Mesendoderm (in vitro differentiated cells): ENCODE measurements at regions not wholly inside any gene's neighbourhood (a gene's known extent, or its start where the extent isn't known, plus 50 kb on each side); places are given as distances from the start of the nearest gene placed in this dataset.

Source experiments
- DNase-seq: peaks from one replicate; pipeline ENCODE4 v3.0.0; 2013
- H2AK5ac ChIP-seq: 2 replicates; pipeline ENCODE4 v1.6.1; 2013; ENCODE audit warnings: low read length, inconsistent platforms
- H2BK120ac ChIP-seq: 2 replicates; pipeline ENCODE4 v1.6.1; 2013; ENCODE audit warnings: low read depth, mild to moderate bottlenecking, low read length, moderate library complexity, mixed read lengths
- H2BK15ac ChIP-seq: replicated peaks from 2 replicates; pipeline ENCODE4 v1.6.1; 2013; ENCODE audit warnings: low read depth, mild to moderate bottlenecking, moderate library complexity
- H2BK5ac ChIP-seq: 2 replicates; pipeline ENCODE4 v1.6.1; 2013; ENCODE audit warnings: low read length, inconsistent platforms
- H3K18ac ChIP-seq: 2 replicates; pipeline ENCODE4 v1.6.1; 2013; ENCODE audit warnings: mild to moderate bottlenecking, low read length, mixed read lengths
- H3K23ac ChIP-seq: one replicate; pipeline ENCODE4 v1.6.1; 2013; ENCODE audit warnings: low read length
- H3K27ac ChIP-seq: 2 replicates; pipeline ENCODE4 v1.5.1; 2013; ENCODE audit warnings: low read depth, mild to moderate bottlenecking, inconsistent platforms, low read length, moderate library complexity
- H3K27me3 ChIP-seq: 2 replicates; pipeline ENCODE4 v1.6.1; 2013; ENCODE audit warnings: low read length, control low read depth, mild to moderate bottlenecking, inconsistent platforms; ENCODE audit not compliant: insufficient read depth, poor library complexity
- H3K36me3 ChIP-seq: 2 replicates; pipeline ENCODE4 v1.6.1; 2013; ENCODE audit warnings: low read length, inconsistent platforms; ENCODE audit not compliant: control insufficient read depth, insufficient read depth
- H3K4ac ChIP-seq: one replicate; pipeline ENCODE4 v1.6.1; 2013; ENCODE audit warnings: low read depth, mild to moderate bottlenecking, low read length, moderate library complexity
- H3K4me1 ChIP-seq: 2 replicates; pipeline ENCODE4 v1.6.1; 2013; ENCODE audit warnings: low read depth, low read length, inconsistent platforms; ENCODE audit not compliant: control insufficient read depth
- H3K4me2 ChIP-seq: 2 replicates; pipeline ENCODE4 v1.6.1; 2013; ENCODE audit warnings: low read length
- H3K4me3 ChIP-seq: 2 replicates; pipeline ENCODE4 v1.5.1; 2013; ENCODE audit warnings: mild to moderate bottlenecking, low read length
- H3K56ac ChIP-seq: one replicate; pipeline ENCODE4 v1.6.1; 2013; ENCODE audit warnings: low read length
- H3K79me1 ChIP-seq: 2 replicates; pipeline ENCODE4 v1.6.1; 2013; ENCODE audit warnings: low read length, inconsistent platforms
- H3K79me2 ChIP-seq: 2 replicates; pipeline ENCODE4 v1.6.1; 2013; ENCODE audit warnings: mild to moderate bottlenecking, low read length; ENCODE audit not compliant: control insufficient read depth, insufficient read depth
- H3K9ac ChIP-seq: 2 replicates; pipeline ENCODE4 v1.6.1; 2013; ENCODE audit warnings: low read length, inconsistent platforms
- H4K5ac ChIP-seq: one replicate; pipeline ENCODE4 v1.6.1; 2013; ENCODE audit warnings: low read length
- H4K8ac ChIP-seq: one replicate; pipeline ENCODE4 v1.6.1; 2013; ENCODE audit warnings: low read depth, mild to moderate bottlenecking, control low read depth, low read length, moderate library complexity
- WGBS: extraction: QIAGEN DNeasy Blood & Tissue Kit; methylation state at CpG from one replicate; pipeline ENCODE4 v1.1.7; 2013; ENCODE audit warnings: low lambda C conversion rate, missing lambda C conversion rate; ENCODE audit not compliant: insufficient coverage; ENCODE audit errors: extremely low coverage; 5-methylcytosine and 5-hydroxymethylcytosine counted together

DNA sequence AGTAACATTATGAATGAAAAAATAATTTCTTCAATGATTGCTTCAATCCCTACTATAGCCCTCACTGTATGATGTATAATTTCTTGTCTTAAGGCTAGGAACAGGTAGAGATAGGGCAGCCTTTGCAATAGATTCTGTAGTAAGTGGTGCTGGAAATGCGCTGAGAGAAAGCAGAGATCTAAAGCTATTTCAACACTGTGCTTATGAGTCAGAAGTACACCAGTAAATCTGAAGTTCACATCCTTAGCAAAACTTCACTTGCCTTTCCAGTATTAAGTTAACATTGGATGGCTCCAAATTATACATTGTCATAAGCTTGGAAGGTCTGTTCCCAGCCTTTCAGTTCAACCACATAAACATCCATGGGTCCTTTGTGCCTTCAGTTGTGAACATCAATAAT, 178.2 kb upstream of the EPHA4 start:
- no peaks in the 10 kb centered on the region for H3K79me2 ChIP-seq
- H3K23ac ChIP-seq = no peak overlapping the region
- H2AK5ac ChIP-seq = no peak overlapping the region
- DNase-seq = no peak
- no peak overlapping the region for H3K4ac ChIP-seq
- no peak overlapping the region for H3K9ac ChIP-seq
- H2BK15ac ChIP-seq = no peak overlapping the region
- no peaks in the 10 kb centered on the region for H3K79me1 ChIP-seq
- H3K56ac ChIP-seq = no peak overlapping the region
- H2BK5ac ChIP-seq = no peak overlapping the region
- no CpG with 5 or more reads among the region's 1 CpG for WGBS
- H3K27me3 ChIP-seq = no peaks in the 10 kb centered on the region
- H4K5ac ChIP-seq = no peak overlapping the region
- H3K27ac ChIP-seq = no peak overlapping the region
- no peak overlapping the region for H3K18ac ChIP-seq
- no peaks in the 10 kb centered on the region for H3K4me1 ChIP-seq
- no peaks in the 10 kb centered on the region for H3K36me3 ChIP-seq
- H4K8ac ChIP-seq = no peak overlapping the region
- H2BK120ac ChIP-seq = no peak overlapping the region
- H3K4me2 ChIP-seq = no peak overlapping the region
- H3K4me3 ChIP-seq = no peak overlapping the region

DNA sequence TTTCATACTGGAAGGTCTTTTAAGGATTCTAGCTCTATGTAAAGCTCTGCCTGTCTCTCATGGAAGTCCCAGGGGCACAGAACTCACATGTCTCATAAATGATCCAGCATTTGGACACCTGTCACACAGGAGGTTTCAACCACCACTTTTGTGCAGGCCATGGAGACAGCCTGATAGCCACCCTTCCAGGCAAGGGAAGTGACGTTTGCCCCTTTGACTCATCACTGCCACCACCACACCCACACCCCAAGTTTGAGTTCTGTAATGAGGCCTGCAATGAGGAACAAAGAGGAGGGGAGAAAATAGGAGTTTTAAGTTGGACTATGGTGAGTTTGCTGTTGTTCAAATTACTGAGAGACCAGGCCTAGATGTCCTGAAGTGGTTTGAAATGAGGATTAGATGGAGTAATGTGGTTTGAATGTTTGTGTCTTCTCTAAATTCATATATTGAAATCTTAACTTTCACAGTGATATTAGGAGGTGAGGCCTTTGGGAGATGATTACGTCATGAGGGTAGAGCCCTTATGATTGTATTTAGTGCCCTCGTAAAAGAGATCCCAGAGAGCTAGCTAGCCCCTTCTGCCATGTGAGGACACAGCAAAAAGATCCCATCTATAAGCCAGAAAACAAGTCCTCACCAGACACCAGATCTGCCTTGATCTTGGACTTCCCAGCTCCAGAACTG, 175.3 kb upstream of the EPHA4 start:
- no peak overlapping the region for H4K8ac ChIP-seq
- WGBS = no CpG with 5 or more reads among the region's 3 CpGs
- no peaks in the 10 kb centered on the region for H3K79me1 ChIP-seq
- H3K56ac ChIP-seq = no peak overlapping the region
- no peak overlapping the region for H3K23ac ChIP-seq
- H2BK15ac ChIP-seq = no peak overlapping the region
- no peak overlapping the region for H3K4me2 ChIP-seq
- H2BK5ac ChIP-seq = no peak overlapping the region
- H3K27me3 ChIP-seq = no peaks in the 10 kb centered on the region
- no peak overlapping the region for H3K9ac ChIP-seq
- H3K4me1 ChIP-seq = no peaks in the 10 kb centered on the region
- DNase-seq = no peak
- H4K5ac ChIP-seq = no peak overlapping the region
- no peak overlapping the region for H2BK120ac ChIP-seq
- no peak overlapping the region for H3K27ac ChIP-seq
- peak overlapping the region; percentile 36 for H3K4ac ChIP-seq
- no peak overlapping the region for H3K18ac ChIP-seq
- no peak overlapping the region for H3K4me3 ChIP-seq
- H3K79me2 ChIP-seq = no peaks in the 10 kb centered on the region
- no peaks in the 10 kb centered on the region for H3K36me3 ChIP-seq
- no peak overlapping the region for H2AK5ac ChIP-seq

DNA sequence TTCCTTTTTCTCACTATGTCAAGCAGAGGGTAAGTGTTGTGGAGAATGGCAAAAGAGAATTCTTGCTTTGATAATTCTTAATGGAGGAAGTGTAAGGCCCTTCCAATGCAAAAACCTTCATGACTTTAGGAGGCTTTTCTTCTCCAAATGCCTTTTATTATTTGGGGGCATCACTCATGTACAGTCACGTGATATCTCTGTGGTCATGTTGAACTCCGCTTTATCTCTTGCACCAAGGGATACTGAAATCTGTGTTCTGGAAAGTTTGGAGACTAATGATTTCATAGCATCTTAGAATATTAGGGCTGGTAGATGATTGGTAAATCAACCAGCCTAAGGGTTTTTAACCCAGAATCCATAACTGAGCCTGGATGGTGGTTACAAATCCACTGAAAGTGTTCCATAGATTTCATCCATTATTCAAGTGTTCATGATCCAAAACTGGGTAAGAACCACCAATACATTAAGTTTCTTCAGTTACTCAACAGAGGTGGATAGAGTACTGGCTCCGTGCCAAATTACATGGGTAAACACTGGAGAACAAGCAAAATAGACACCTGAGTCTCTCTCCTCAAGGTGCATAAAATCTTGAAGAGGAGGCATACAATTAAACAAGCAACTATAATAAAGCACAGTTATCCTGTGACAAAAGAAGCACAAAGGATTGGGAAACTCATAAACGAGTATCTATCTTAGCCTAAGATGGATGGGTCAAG, 169.6 kb upstream of the EPHA4 start:
- no peak overlapping the region for H4K5ac ChIP-seq

DNA sequence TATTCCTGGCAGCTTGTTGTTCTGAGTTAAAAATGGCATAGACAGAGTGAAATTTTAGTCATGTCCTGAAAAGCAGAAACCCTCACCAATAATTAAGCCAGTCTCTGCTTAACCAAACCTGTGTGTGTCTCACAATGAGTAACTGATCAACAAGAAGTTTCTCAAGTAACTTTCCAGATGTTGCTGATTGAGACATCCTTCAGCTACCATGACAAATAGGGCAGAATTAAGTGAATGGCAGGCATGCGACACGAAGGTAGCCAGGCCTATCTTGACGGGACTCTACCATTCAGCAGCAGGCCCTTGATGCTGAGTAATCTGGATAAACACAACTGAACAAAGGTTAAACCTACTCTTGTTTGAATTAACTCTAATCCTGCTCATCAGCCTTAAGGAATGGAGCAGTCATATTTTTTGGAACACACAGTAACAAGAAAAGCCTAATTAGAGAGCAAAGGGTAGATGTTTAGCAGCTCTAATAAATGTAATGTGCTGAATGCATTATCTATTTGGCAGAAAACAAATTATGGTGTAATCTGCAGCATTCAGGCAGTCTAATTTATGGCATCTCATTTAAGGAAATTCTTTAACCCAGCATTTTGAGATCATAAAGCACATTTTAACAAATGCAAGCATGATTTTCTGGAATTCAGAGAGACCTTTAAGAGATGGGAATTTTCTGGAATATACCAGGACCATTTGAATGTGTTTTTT, 159.5 kb upstream of the EPHA4 start:
- H3K4ac ChIP-seq = no peak overlapping the region
- H3K79me1 ChIP-seq = no peaks in the 10 kb centered on the region
- no peak overlapping the region for H2BK120ac ChIP-seq
- no peak overlapping the region for H3K18ac ChIP-seq
- no peaks in the 10 kb centered on the region for H3K36me3 ChIP-seq
- H3K4me3 ChIP-seq = no peak overlapping the region
- H3K4me1 ChIP-seq = no peaks in the 10 kb centered on the region
- no peak overlapping the region for H3K27ac ChIP-seq
- no peaks in the 10 kb centered on the region for H3K27me3 ChIP-seq
- H4K5ac ChIP-seq = no peak overlapping the region
- H3K79me2 ChIP-seq = no peaks in the 10 kb centered on the region
- no peak overlapping the region for H3K9ac ChIP-seq
- DNase-seq = no peak
- no peak overlapping the region for H2AK5ac ChIP-seq
- no peak overlapping the region for H3K4me2 ChIP-seq
- H2BK15ac ChIP-seq = no peak overlapping the region
- H3K23ac ChIP-seq = no peak overlapping the region
- H3K56ac ChIP-seq = no peak overlapping the region
- no peak overlapping the region for H4K8ac ChIP-seq
- no peak overlapping the region for H2BK5ac ChIP-seq
- WGBS = no CpG with 5 or more reads among the region's 3 CpGs

More for the DNA sequence above, 169.6 kb upstream of the EPHA4 start:
- H2BK120ac ChIP-seq = no peak overlapping the region
- no peak overlapping the region for H3K23ac ChIP-seq
- H3K36me3 ChIP-seq = no peaks in the 10 kb centered on the region
- no peaks in the 10 kb centered on the region for H3K79me2 ChIP-seq
- H3K4me2 ChIP-seq = no peak overlapping the region
- no peak overlapping the region for H2AK5ac ChIP-seq
- no peak overlapping the region for H3K4me3 ChIP-seq
- no peak for DNase-seq
- H3K4ac ChIP-seq = no peak overlapping the region
- no peak overlapping the region for H4K8ac ChIP-seq
- no peak overlapping the region for H3K18ac ChIP-seq
- H3K9ac ChIP-seq = no peak overlapping the region
- H3K27ac ChIP-seq = no peak overlapping the region
- no peaks in the 10 kb centered on the region for H3K27me3 ChIP-seq
- WGBS = no CpG with 5 or more reads among the region's 4 CpGs
- no peaks in the 10 kb centered on the region for H3K4me1 ChIP-seq
- no peak overlapping the region for H3K56ac ChIP-seq
- H2BK5ac ChIP-seq = no peak overlapping the region
- no peaks in the 10 kb centered on the region for H3K79me1 ChIP-seq
- no peak overlapping the region for H2BK15ac ChIP-seq

DNA sequence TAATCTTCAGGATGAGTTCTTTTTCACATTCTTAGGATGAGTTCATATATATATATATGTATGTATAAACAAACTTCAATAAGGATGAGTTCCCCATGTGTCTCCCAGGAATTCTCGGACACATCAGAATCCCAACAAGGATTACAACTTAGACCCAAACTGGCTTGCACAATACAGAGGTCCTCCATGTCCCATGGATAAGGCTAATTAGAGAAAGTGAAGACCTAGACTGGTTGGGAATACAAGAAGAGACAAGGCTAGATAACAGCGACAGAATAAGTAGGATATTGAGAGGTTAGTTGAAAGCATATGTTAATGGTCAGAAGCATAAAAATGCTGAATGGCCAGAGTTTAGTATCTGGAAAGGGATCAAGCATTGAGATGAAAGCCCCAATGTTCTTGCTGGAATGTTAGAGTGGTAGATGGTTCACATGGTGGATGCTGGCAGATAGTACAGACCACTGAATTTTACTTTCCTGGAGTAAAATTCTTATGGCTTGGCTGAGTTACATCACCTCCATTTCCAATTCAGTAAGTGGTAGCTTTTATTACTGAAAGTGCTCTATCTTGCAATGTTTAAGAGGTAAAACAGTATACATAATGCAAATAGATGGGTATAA, 154.9 kb upstream of the EPHA4 start:
- Histone ChIP-seq H3K4ac (no peak overlapping the region), H3K27me3 (no peaks in the 10 kb centered on the region), H2BK5ac (no peak overlapping the region), H4K8ac (no peak overlapping the region), H3K79me1 (no peaks in the 10 kb centered on the region), H2BK120ac (no peak overlapping the region), H2BK15ac (no peak overlapping the region), H3K79me2 (no peaks in the 10 kb centered on the region), H3K18ac (no peak overlapping the region), H4K5ac (no peak overlapping the region), H3K4me3 (no peak overlapping the region), H3K9ac (no peak overlapping the region), H3K4me2 (no peak overlapping the region), H3K56ac (no peak overlapping the region), H3K36me3 (no peaks in the 10 kb centered on the region), H3K27ac (no peak overlapping the region), H3K23ac (no peak overlapping the region), H2AK5ac (no peak overlapping the region), H3K4me1 (no peaks in the 10 kb centered on the region)
- no peak for DNase-seq
- WGBS = no CpG with 5 or more reads among the region's 2 CpGs
